Glomerular endothelial cell (primary cell): ENCODE measurements at regions not wholly inside any gene's neighbourhood (a gene's known extent, or its start where the extent isn't known, plus 50 kb on each side); places are given as distances from the start of the nearest gene placed in this dataset.

Experiments
- DNase-seq: peaks from one replicate; pipeline ENCODE4 v3.0.0-alpha.2; 2011; ENCODE audit warnings: low read depth, low spot score; ENCODE audit errors: extremely low read depth

DNA sequence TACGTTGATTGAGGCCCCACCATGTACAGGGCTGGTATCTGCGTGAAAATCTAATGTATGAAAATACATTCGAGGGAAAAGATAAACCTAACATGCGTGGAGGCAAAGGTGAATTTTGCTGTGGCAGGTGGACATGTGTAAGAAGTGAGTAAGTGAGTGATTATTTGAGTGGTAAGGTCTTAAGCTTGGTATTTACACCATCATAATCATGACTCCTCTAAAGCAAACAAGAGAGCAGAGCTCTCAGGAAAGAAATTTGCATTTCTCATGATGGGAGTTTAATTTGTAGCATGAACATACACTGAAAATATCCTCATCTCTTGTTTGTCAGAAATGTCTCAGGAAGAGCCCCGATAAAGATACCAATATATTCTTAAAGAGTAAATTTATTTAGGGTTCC is 260.6 kb downstream of the PSAT1 start:
- DNase-seq = no peak

DNA sequence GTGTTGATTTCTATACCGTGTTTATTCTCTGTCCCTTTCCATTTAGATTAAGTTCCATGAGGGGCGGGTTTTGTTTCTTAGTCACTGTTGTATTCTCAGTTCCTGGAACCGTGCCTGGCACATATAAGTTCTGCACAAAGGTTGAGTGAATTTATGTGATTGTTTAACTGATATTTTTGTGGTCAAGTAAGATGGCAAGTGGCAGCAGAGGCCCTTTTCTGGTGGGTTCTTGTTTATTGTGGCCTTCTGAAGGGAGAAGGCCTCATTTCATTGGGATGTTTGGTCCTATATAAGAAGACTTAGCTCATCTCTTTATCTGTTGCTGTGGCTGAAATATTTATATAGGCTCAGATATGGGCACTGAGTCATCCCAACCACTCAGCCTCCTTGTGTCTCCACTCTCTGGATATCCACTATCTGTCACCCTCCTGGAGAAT is 262.5 kb downstream of the PSAT1 start:
- DNase-seq = no peak

DNA sequence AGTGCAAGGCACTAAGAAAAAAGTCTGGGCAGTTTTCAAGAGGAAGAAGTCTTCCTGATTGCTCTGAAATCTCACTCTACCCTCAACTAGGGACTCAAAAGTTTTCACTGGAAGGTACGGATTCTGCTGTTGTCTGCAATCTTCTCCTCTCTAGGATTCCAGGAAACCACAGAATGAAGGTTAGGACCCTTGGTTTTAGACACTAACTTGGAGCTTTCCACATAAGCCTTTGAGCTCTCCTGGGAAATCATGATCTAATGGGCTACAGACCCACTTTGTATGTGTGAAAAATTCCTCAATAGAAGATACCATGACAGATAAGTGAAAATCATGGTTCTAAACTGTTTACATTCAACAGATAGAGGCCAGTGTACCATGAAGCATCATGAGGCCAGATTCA is 265.1 kb downstream of the PSAT1 start:
- no peak for DNase-seq

DNA sequence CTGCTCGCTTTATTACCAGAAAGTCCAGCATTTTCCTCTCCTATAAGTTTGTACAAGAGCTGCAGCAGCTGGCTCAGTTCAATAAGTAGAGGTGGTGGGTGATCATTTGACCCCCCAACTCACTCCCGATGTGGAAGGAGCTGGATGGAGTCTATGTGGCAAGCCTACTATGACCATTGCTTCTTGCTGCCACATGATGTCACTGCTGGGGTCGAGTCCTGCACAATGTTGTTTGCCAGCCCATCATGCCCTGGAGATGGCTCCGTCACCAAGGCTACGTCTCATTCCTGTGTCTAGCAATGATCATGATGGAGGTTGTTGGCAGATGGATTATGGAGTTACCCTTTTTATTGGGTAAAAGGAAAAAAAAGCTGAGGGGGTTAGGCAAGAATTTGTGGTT is 266.3 kb downstream of the PSAT1 start:
- no peak for DNase-seq

DNA sequence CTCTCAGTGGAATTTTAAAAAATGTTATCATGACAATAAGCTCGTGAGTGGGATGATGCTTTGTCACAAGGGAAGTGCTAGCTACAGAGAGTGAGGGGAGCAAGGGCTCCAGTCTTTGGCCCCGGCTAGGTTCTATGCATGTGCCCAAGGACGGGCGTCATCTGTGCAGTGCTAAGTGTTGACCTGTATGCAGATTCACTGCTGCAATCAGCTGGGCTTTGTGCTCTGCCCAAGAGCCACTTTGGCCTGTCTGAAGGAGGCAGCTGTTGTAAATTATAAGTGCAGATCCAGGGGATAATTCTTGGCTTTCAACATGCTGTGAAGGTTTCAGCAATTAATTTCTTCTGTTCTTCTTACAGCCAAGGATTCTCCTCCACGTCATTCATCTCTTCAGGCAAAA is 268.6 kb downstream of the PSAT1 start:
- DNase-seq = no peak

DNA sequence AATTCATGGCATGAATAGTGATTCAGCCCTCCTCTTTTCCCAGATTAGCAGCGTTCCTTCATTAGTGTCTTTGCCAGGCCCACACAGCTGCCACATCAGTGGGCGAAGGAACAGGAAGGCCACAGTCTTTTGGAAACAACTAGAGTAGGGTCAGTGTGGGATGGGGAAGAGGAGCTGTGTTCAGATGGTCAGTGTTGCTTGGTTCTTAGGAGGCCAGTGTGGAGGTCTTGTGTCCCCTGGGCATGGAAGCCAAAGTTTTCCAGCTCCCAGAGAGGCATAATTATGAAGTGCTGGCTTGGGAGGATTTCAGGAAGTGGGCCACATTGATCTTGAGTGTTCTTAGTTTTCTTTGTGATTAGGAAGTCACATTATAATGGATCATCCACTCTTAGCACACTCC is 269.6 kb downstream of the PSAT1 start:
- no peak for DNase-seq

DNA sequence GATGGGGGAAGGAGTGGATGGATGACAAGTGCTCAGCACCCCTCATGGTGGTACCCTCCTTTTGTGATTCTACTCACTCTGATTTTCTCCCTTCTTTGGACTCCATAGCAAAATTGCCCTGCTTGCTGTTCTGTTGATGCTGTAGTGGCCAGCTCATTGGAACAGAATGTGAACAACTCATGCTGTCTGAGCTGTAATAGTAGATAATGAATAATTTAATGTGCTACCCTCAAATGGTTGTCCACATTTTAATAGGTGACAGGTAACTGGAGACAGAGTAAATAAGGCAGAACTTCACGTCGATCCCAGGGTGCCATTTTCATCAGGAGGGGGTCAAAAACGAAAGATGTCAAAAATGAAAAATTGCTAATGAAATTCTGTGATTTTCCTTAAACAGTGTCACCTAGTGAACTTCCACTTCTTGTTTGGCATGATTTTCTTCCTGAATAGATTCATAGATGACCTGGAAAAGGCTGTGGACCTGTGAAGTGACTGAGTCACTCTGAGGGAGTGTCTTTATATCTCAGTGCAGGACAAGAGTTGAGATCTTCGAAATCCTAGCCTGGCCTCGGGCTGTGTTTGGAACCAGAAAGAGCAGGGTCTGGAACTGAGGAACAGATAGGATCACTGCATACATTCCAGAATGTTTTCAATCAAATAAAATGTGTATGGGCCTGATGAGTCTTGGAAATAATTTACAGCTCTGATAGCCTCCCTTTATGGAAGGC is 270.2 kb downstream of the PSAT1 start:
- DNase-seq = no peak

DNA sequence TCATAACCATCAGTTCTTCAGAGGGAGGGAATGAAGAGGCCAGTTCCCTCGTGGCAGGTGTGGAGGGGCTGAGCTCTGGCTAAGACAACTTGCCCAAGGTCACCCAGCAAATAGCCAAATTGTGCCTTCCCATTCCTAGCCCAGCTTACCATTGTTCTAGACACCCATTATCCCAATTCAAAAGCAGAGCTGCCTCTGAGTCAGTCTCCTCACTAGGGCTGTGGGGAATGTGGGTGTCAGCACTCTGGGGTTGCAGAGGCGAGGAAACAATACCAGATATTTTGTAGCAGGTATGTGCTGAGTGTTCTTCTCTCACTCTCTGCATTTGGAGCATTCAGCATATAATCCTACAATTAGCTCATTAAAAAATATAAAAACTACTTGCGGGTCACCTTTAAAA is 270.8 kb downstream of the PSAT1 start:
- DNase-seq = no peak

DNA sequence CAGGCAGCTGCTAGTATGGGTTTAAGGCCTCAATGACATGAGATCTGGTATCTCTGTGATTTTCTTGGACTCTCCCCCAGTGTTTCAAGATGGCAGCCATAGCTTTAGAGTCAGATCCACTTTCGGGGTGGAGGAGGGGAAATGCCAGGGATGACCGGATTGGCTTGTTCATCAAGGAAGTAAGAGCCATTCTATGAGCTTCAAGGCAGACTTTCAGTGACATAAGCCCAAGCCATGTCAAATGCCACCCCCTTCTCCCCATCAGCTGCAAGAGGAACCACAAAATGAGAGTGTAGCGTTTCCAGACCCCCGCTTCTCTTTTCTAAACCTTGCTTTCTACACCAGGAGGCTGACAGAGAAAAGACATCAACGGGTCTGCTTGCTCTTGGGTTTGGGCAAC is 271.8 kb downstream of the PSAT1 start:
- no peak for DNase-seq

DNA sequence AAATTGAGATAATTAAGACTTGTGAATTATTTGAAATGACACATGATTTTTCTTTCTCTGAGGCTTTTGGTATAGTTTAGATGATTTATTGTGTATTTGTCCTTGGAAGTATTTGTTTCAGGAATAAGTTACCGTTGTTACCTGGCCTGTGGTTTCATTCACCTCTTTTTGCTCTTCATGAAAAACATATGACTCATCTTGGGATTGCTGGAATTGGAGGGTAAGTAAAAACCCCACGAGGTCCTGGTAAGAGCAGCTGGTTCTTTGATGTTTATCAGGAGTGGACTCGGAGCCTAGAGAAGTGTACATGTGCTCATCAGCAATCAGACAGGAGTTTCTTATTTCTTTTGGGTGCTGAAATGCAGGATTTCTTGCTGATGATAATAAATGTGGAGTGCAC is 275.3 kb downstream of the PSAT1 start:
- no peak for DNase-seq

DNA sequence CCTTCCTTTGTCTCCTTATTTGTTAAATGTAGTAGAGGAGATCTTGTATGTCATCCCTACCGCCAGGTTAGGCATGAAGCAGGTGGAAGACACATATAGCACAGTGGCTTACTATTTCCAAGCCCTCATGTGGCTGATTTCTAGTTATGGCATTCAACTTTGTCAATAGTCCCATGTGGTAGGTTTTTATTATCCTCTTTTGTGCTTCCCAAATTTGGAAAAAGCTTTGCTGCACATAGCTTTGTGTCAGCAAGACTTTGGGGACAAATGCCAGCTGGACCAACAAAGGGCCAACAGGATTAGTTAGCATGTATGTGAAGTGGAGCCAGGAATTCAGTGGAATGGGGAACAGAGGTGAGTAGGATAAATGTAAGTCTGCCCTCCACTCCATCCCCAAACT is 276.3 kb downstream of the PSAT1 start:
- DNase-seq = no peak

DNA sequence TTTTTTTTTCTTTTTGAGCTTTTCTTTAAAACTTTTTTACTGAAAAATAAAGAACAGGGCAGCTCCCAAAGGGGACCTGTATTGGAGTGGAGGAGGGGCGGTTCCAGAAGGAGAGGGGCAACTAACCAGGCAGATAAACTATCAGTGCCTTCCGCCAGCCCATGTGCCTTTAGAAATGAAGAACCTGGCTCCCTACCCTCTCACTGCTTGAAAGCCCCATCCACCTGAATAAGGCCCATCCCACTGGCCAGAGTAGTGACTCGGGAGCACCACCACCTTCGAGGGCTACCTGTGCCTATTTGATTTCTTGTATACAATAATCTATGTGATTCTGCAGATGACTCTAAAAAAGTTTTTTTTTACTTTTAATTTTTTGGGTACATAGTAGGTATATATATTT is 276.7 kb downstream of the PSAT1 start:
- DNase-seq = no peak

DNA sequence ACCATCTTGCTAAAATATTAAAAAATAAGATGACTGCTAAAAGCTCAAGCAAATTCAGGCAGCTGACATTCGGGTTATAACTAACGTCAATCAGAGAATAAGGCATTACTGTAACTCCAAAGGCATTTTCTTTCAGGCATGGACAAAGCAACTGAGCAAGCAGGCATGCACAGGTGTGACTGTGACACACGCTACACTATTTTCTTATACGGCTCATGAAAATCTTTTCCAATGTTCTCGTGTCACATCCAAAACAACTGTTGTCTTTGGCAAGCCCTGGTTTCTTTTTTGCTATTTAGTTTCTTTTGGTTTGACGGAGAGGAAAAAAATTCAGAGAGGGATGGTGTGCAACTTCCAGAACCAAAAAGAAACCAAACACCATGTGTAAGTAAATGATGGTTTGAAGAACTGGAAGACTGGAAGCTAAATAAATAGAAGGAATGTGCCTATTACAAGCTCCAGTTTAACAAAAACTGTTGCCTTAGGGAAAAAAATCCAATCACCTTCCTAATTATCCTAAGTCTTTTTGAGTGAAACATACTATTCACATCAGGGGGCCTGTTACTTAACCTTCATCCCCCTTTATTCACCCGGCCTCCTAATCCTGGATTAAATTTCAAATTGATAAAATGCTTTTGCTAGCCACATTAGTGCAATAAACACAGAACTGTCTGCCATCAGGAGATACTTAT is 277.6 kb downstream of the PSAT1 start:
- DNase-seq = no peak

DNA sequence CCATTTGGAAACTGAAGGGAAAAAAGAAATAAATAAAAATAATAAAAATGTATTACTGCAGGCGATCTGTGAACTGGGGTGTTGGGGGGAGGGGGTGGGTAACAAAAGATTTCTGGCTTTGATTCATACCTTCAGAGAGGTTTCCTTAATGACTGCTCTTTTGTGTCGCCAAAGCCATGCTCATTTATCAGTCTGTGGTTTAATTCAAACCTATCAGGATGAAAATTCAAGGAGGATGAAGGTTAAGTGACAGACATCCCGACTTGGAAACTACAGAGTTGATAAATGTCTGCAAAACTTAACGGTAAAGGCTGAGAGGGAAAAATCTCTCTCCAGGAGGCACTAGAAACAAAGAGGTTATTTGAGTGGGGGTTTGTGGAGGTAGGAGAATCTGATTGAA is 278.2 kb downstream of the PSAT1 start:
- no peak for DNase-seq

DNA sequence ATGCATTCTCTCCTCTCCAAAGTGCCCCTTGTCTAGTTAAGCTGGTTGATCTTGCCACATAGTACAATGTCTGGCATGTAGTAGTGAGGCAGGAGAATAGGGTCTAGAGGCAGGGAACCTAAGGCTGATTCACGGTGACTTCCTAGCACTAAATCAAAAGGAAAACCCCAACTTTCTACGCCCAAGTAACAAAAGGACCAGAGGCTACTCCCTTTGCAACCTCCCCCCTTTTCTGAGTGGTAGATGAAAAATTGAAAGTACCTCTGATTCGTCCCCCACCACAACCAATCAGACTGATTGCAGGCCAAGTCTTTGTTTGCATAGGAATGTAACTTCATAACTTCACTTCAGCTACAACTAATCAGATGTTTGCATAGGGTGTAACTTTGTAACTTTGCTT is 278.8 kb downstream of the PSAT1 start:
- no peak for DNase-seq

DNA sequence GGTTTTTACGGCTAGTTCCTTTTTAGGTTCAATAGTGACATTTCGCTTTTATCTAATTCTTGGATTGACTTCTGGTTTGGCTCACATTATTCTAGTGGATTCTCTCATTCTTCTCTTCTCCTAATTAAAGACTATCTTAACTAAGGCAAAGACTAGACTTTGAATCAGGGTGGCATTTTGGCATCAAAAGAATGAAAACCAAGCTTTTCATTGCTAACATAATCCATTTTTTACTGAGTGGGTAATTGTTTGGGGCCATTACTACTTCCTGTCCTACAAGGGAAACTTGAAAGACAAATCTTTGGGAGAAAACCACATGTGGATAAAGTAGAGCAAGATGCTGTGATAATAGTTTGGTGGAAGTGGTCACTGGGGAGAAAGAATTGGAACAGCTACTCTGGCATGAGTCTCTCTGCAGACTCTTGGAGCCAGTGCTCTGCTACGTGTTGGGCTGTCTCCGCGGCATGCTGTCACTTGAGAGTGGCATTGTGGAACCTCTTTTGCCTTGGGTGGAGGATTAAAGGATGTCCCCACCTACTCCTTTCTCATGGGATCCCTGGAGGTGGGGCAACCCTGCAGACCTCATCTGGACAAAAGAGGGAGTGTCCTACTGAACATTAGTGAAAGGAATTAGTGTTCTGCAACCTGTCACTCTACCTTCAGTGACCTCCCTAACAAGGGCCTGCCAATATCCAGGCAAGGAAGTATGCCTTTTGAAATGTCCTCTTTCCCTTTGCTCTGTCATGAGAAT is 280.4 kb downstream of the PSAT1 start:
- DNase-seq = no peak

DNA sequence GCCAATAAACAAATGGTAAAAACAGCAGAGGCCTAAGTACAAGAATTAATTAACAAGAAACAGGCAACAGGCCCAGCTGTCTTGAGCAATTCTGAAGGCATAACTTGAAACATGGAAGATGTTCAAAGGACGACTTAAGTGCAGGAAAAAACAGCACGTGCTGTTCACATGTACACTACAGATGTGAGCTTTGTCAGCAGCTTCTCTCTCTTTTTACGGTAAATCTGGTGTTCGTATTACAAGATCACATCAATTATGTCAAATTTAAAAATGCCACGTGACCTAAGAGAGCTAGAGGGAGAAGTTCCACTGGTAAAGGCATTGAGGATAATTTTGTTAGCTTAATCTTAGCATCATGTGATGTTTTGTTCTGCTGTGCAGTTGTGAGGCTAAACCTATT is 281.1 kb downstream of the PSAT1 start:
- no peak for DNase-seq

DNA sequence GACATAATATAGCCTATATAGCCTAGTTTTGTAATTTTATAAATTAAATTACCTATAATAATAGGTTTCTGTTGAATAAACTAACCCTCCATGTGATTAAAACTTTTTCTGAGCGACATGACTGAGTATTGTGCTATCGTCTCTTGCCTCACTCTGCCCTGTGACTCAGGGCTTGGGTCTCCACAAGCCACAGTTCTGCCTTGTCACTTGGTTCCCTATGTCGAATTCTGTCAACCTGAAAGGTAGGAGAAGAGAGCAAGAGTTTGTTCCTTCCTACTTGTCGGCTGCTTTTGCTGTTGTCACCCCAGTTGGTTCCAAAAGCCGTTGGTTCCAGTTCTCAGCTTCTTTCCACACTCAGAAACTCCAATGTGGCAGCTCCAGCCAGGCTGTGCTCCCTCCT is 285.9 kb downstream of the PSAT1 start:
- DNase-seq = no peak

DNA sequence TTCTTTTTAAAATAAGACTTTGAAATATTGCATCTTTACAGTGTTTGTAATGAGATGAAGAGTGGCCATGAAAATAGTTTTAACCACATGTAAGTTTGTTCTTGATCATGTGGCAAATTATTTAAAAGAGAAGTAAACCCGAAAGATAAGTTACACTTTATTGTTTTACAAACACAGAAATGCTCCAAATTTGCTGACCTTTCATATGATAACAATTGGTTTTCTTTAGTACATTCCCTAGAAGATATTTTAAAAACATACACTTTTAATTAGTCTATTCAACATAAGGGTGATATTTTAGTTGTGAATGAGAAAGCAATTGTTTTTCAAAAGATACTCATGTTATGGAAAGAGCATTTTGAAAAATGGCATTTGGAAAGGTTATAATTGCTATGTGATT is 287.7 kb downstream of the PSAT1 start:
- no peak for DNase-seq

DNA sequence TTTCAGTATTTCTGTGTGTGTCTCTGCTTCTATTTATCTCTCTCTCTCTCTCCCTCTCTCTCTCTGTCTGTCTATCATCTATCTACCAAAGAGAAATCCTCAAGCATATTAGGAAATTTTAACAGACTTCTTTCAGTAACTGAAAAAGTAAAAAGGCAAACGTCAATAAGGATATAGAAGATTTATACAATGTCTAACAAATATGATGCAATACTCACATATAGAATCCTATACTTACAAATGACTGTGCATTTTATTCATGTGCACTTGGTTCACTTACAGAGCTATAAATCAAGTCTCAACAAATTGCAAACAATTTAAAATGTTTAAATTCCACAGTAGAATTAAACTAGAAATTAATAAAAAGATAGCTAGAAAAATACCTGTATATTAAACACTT is 289.0 kb downstream of the PSAT1 start:
- no peak for DNase-seq

DNA sequence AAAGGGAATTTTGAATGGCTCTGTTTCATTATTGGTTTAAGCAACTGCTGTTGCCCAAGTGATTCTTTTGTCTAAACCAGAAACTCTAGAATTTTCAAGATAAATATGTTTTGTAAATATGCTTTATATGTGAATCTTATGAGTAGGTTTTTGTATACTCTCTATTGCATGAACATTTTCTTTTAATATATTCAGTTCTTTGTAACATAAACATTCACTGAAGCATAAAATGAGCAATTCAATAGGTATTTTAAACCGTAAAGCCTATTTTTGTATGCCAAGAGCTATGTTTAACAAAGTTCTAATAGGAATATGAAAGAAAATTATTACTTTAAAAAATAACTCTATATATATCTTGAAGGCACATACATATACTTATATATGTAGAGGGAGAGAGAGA is 293.1 kb downstream of the PSAT1 start:
- DNase-seq = no peak

DNA sequence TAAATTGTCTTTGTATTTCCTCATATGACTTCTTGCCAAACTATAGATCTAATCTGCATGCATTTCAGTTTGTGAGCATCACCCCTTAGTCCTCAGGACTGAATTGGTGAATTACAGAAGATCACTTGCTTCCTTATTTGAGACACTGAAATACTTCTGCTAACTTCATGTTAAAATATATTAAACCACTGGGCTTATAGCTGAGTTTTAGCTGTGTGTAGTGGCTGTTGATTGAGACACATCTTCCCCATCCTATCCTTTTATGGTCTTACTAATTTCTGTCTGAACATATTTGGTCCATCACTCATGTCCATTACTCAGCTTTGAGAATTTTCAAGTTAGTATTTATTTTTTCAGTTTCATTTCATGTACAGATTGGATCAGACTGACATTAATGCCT is 295.9 kb downstream of the PSAT1 start:
- no peak for DNase-seq
